Coronary artery (tissue), 2 donors: ENCODE measurements at regions not wholly inside any gene's neighbourhood (a gene's known extent, or its start where the extent isn't known, plus 50 kb on each side); places are given as distances from the start of the nearest gene placed in this dataset.

Experiments used
- DNase-seq: peaks from one replicate; pipeline ENCODE4 v3.0.0-alpha.2; 2017; ENCODE audit warnings: low spot score
- H3K27ac ChIP-seq, 2 donors: fragments of 200-600 bp; sonication (generic); one replicate each; pipeline ENCODE4 v1.5.1; 2016 to 2019
- H3K4me3 ChIP-seq: fragments of 200-600 bp; sonication (generic); 2 replicates; pipeline ENCODE4 v1.5.1; 2016; ENCODE audit warnings: mild to moderate bottlenecking, moderate library complexity
- TF ChIP-seq, protein P1 (sequence below): fragments of 200-600 bp; sonication (generic); IDR thresholded peaks from one replicate; pipeline ENCODE4 v1.5.1; 2019; ENCODE audit warnings: antibody characterized with exemption

DNA sequence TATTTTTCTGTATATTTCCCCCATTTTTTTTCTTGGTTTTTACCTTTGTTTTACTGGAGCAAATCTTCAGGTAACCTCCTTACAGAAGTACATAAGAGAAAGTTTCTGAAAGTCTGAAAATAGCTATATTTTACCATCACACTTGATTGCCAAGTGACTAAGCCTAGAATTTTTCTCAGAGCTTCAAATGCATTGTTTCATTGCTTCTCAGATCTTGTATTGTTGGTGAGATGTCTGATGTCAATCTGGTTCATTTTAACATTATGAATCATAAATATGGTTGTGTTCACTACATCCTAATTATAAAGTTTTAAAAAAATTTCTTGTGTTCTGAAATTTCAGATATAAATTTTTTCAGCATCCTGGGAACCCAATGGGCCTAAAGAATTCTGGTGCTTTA lies 228.2 kb downstream of the AHR start:
- no peak overlapping the region for H3K27ac ChIP-seq
- no peak for DNase-seq
- TF ChIP-seq, protein P1, sequence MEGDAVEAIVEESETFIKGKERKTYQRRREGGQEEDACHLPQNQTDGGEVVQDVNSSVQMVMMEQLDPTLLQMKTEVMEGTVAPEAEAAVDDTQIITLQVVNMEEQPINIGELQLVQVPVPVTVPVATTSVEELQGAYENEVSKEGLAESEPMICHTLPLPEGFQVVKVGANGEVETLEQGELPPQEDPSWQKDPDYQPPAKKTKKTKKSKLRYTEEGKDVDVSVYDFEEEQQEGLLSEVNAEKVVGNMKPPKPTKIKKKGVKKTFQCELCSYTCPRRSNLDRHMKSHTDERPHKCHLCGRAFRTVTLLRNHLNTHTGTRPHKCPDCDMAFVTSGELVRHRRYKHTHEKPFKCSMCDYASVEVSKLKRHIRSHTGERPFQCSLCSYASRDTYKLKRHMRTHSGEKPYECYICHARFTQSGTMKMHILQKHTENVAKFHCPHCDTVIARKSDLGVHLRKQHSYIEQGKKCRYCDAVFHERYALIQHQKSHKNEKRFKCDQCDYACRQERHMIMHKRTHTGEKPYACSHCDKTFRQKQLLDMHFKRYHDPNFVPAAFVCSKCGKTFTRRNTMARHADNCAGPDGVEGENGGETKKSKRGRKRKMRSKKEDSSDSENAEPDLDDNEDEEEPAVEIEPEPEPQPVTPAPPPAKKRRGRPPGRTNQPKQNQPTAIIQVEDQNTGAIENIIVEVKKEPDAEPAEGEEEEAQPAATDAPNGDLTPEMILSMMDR: no peak
- H3K4me3 ChIP-seq: no peak overlapping the region

DNA sequence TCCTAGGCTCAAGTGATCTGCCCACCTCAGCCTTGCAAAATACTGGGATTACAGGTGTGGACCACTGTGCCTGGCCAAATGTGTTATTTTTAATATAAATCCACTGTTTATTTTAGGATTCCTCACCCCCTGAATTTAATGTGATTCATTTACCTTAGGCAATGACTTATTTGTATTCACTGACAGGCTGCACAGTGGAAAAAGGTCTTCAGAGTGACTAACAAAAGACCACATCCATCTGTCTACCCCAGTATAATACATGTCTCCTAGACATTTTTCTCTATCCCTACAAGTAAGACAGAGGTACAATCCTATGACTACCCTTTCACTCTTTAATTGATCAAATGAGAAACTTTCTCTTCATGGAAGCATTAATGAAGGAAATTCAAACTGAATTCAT lies 230.2 kb downstream of the AHR start:
- TF ChIP-seq, protein P1: no peak
- Histone ChIP-seq H3K27ac (no peak overlapping the region), H3K4me3 (no peak overlapping the region)
- DNase-seq: no peak

DNA sequence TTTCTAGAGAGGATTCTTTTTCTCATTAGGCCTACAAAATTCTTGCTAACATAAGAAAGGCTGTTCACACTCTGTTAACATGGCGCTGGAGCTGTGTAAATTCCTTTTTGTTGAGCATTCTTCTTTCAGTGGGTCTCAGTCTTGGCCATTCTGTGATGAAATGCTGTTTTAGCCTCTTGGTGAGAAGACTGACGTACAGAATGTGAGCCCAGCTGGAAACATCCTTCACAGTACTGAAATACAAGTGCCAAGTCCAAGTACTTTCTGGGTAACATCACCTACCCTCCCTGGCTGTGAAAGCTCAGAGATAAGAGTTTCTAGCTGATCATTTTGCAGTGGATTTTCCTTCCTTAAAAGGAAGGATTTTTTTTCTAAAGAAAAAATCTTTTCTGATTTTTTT lies 231.8 kb downstream of the AHR start:
- Histone ChIP-seq H3K27ac (no peak overlapping the region), H3K4me3 (no peak overlapping the region)
- TF ChIP-seq, protein P1: no peak
- no peak for DNase-seq

DNA sequence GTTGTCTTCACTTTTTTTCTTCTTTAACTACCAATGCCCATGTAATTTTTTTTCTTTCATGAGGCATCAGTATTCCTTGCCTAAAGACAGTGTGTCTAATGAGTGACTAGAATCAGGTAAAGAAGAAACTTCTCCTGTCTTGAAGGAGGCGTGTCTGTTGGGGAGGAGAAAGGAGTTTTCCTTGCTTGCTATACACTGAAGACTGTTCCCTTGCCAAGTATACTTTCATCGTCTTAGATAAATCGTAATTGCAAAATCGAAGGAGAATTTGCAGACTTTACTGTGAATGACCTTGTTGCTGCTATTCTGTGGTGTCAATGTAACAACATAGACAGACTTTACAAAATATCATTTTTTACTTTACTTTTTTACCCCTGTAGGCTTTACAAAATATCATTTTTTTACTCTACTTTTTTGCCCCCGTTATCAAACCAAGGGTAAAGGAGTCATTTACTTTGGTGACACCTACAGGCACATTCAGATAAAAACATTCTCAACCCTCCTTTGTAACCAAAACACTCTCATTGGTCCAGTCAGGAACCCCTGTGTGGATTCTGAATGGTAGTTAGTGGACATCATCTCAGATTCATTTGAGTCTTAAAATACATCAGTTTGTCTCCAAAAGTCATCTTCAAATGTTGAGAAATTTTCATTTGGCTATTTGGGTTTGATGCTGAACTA lies 232.4 kb downstream of the AHR start:
- Histone ChIP-seq H3K27ac (no peak overlapping the region), H3K4me3 (no peak overlapping the region)
- TF ChIP-seq, protein P1: no peak
- no peak for DNase-seq

DNA sequence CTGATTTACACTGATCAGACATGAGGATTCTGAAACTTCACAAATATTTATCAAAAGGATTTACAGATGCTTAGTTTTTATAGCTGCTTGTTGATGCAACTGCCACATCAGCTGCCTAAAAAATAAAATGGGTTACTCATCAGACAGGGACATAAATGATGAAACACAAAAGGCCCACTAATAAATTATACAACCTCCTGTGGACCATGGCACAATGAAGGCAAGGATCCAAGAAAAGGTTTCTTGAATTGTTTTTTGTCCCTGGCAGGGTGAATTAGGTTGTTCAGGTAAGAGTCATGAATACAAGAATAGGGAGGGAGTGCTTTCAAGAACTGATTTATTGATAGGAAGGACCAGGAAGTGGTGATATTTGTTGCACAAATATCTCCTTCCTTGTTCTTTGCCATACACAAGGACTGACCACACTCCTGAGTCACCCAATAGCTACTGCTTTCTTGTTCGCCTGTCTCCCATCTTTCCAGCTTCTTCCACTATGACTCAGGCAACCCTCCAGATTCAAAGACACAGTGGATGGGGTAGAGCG lies 234.5 kb downstream of the AHR start:
- no peak overlapping the region for H3K4me3 ChIP-seq
- no peak for DNase-seq
- TF ChIP-seq, protein P1: no peak
- H3K27ac ChIP-seq: no peak overlapping the region

DNA sequence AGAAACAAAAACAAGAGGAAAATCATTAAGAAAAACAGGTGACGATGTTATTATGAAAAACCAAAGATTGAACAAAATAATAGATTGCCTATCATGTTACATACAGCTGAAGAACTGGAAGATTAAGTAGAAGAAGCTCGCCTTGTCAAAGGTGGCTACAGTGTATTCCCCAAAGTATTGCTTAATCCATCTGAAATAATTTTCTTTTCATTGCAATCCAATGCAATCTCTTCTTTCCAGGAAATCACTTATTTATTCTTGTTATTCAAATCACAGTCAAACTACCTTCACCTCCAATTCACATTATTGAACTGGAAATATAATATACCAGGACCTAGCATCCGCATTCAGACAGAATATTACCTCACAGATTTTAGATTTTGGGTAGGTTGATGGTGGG lies 235.9 kb downstream of the AHR start:
- TF ChIP-seq, protein P1: no peak
- Histone ChIP-seq H3K27ac (no peak overlapping the region), H3K4me3 (no peak overlapping the region)
- no peak for DNase-seq

DNA sequence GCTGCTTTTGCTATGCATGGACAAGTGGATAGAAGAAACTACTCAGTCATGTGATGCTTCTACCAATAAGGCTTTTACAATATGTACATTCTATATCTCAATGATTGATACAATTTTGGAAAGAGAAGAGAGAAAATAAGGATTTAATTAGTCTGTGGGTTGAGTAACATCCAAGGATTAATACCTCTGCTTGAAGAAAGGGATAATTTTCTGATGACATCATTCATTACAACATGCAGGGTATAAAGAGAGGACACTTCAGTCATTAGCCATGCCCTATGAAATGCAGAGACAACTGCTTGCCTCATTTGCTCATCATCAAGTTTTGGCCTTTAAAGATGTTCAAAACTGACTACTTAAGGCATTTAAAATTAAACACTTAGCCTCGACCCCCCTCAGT lies 237.3 kb downstream of the AHR start:
- H3K27ac ChIP-seq: no peak overlapping the region
- TF ChIP-seq, protein P1: no peak
- DNase-seq: no peak
- H3K4me3 ChIP-seq: no peak overlapping the region
